Hepatocyte (in vitro differentiated cells): ENCODE measurements at regions not wholly inside any gene's neighbourhood (a gene's known extent, or its start where the extent isn't known, plus 50 kb on each side); places are given as distances from the start of the nearest gene placed in this dataset.

Source experiments
- EZH2 ChIP-seq: fragments of 200-600 bp; sonication (generic); IDR thresholded peaks from 2 replicates; pipeline ENCODE4 v1.6.1; 2016; ENCODE audit warnings: antibody characterized with exemption, mild to moderate bottlenecking, borderline replicate concordance
- TF ChIP-seq, protein P1 (sequence below): fragments of 200-600 bp; sonication (generic); IDR thresholded peaks from 2 replicates; pipeline ENCODE4 v1.5.1; 2016; ENCODE audit warnings: antibody characterized with exemption, mild to moderate bottlenecking; ENCODE audit not compliant: poor library complexity

- TF ChIP-seq EZH2: no peak
- TF ChIP-seq, protein P1, sequence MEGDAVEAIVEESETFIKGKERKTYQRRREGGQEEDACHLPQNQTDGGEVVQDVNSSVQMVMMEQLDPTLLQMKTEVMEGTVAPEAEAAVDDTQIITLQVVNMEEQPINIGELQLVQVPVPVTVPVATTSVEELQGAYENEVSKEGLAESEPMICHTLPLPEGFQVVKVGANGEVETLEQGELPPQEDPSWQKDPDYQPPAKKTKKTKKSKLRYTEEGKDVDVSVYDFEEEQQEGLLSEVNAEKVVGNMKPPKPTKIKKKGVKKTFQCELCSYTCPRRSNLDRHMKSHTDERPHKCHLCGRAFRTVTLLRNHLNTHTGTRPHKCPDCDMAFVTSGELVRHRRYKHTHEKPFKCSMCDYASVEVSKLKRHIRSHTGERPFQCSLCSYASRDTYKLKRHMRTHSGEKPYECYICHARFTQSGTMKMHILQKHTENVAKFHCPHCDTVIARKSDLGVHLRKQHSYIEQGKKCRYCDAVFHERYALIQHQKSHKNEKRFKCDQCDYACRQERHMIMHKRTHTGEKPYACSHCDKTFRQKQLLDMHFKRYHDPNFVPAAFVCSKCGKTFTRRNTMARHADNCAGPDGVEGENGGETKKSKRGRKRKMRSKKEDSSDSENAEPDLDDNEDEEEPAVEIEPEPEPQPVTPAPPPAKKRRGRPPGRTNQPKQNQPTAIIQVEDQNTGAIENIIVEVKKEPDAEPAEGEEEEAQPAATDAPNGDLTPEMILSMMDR: no peak
Observed at GRCh38 chr5:121628783-121629182, 222.9 kb upstream of the FTMT start.
